Fibroblast of pulmonary artery (primary cell): ENCODE measurements at regions not wholly inside any gene's neighbourhood (a gene's known extent, or its start where the extent isn't known, plus 50 kb on each side); places are given as distances from the start of the nearest gene placed in this dataset.

ENCODE experiments used
- DNase-seq: peaks from one replicate; pipeline ENCODE4 v3.0.0-alpha.2; 2010; ENCODE audit warnings: low read depth
- H3K4me3 ChIP-seq: replicated peaks from 2 replicates; pipeline ENCODE4 v1.5.1; 2011; ENCODE audit warnings: low read depth, mild to moderate bottlenecking, control low read depth, low read length, moderate library complexity
- CTCF ChIP-seq: IDR thresholded peaks from 2 replicates; pipeline ENCODE4 v1.5.1; 2011; ENCODE audit warnings: mild to moderate bottlenecking, control low read depth, low read length, inconsistent platforms; ENCODE audit errors: missing control alignments

- no peak overlapping the region for H3K4me3 ChIP-seq
- DNase-seq, result no peak
- no peak for TF ChIP-seq CTCF
These were observed 489.1 kb upstream of the SMIM21 start for GRCh38 chr18:75916624-75916982.

GRCh38 chr18:75915941-75916623 is 488.6 kb upstream of the SMIM21 start:
- no peak for TF ChIP-seq CTCF
- no peak for DNase-seq
- no peak overlapping the region for H3K4me3 ChIP-seq

- H3K4me3 ChIP-seq, result no peak overlapping the region
- no peak for TF ChIP-seq CTCF
- DNase-seq, result no peak
These were observed 485.3 kb upstream of the SMIM21 start for GRCh38 chr18:75912829-75913228.

- H3K4me3 ChIP-seq, result no peak overlapping the region
- TF ChIP-seq CTCF, result no peak
- no peak for DNase-seq
These were observed 476.9 kb upstream of the SMIM21 start for GRCh38 chr18:75904416-75904815.

GRCh38 chr18:75898651-75899050 is 471.1 kb upstream of the SMIM21 start:
- TF ChIP-seq CTCF, result no peak
- DNase-seq, result no peak
- H3K4me3 ChIP-seq, result no peak overlapping the region

GRCh38 chr18:75897386-75897785 is 469.9 kb upstream of the SMIM21 start:
- no peak overlapping the region for H3K4me3 ChIP-seq
- no peak for DNase-seq
- no peak for TF ChIP-seq CTCF

- no peak for TF ChIP-seq CTCF
- no peak for DNase-seq
- H3K4me3 ChIP-seq, result no peak overlapping the region
These were observed 469.4 kb upstream of the SMIM21 start for GRCh38 chr18:75896865-75897264.
